A673 (cell line): ENCODE measurements at regions not wholly inside any gene's neighbourhood (a gene's known extent, or its start where the extent isn't known, plus 50 kb on each side); places are given as distances from the start of the nearest gene placed in this dataset.

Source experiments
- BruUV-seq: library from RNA; stranded (reverse); fragments of 400-500 nt; replicated peaks from 2 replicates; lab custom pipeline; 2021; lab: Mats Ljungman, UMichigan
- CTCF ChIA-PET: fragments of 300-600 bp; sonication (Branson Sonifier 250); formaldehyde crosslinking; loops from one replicate; lab custom pipeline; 2022; ENCODE audit warnings: antibody characterized with exemption; lab: Charles Lee
- POLR2A ChIA-PET: fragments of 300-600 bp; sonication (Branson Sonifier 250); formaldehyde crosslinking; loops from one replicate; lab custom pipeline; 2022; ENCODE audit warnings: antibody characterized with exemption; ENCODE audit not compliant: low non-redundant PET; lab: Charles Lee
- DNase-seq: peaks from one replicate; pipeline ENCODE4 v3.0.0-alpha.2; 2015; ENCODE audit warnings: low spot score
- H3K27ac ChIP-seq: fragments of 200-600 bp; sonication (generic); 2 replicates; pipeline ENCODE4 v1.5.1; 2016; ENCODE audit warnings: mixed run types, low read depth, mild to moderate bottlenecking, mixed read lengths, antibody characterized with exemption, low read length; ENCODE audit not compliant: poor library complexity, severe bottlenecking
- H3K27me3 ChIP-seq: fragments of 200-600 bp; sonication (generic); replicated peaks from 2 replicates; pipeline ENCODE4 v1.6.1; 2017; ENCODE audit warnings: mixed run types, low read depth, mild to moderate bottlenecking, mixed read lengths, antibody characterized with exemption, low read length; ENCODE audit not compliant: insufficient read depth, poor library complexity
- H3K36me3 ChIP-seq: fragments of 200-600 bp; sonication (generic); 2 replicates; pipeline ENCODE4 v1.6.1; 2016; ENCODE audit warnings: mixed run types, mild to moderate bottlenecking, mixed read lengths, antibody characterized with exemption, low read length; ENCODE audit not compliant: insufficient read depth, poor library complexity, severe bottlenecking
- H3K4me1 ChIP-seq: fragments of 200-600 bp; sonication (generic); 2 replicates; pipeline ENCODE4 v1.6.1; 2017; ENCODE audit warnings: mixed run types, mild to moderate bottlenecking, mixed read lengths, antibody characterized with exemption, low read length; ENCODE audit not compliant: insufficient read depth, poor library complexity, severe bottlenecking
- H3K4me3 ChIP-seq: fragments of 200-600 bp; sonication (generic); 2 replicates; pipeline ENCODE4 v1.5.1; 2016; ENCODE audit warnings: low read depth, mixed run types, mild to moderate bottlenecking, mixed read lengths, low read length; ENCODE audit not compliant: poor library complexity, severe bottlenecking
- H3K9me3 ChIP-seq: fragments of 200-600 bp; sonication (generic); 2 replicates; pipeline ENCODE4 v1.6.1; 2016; ENCODE audit warnings: mixed run types, low read depth, mild to moderate bottlenecking, mixed read lengths, antibody characterized with exemption, low read length; ENCODE audit not compliant: poor library complexity, severe bottlenecking
- CTCF ChIP-seq: fragments of 300-800, 200-600 bp; sonication (generic); conservative IDR thresholded peaks from 2 replicates; pipeline ENCODE4 v1.5.1; 2017; ENCODE audit warnings: low read depth, mild to moderate bottlenecking, antibody characterized with exemption, low read length, moderate library complexity, mixed read lengths
- EZH2 ChIP-seq: fragments of 200-600 bp; sonication (generic); IDR thresholded peaks from 2 replicates; pipeline ENCODE4 v1.6.1; 2017; ENCODE audit warnings: borderline replicate concordance, low read depth, mild to moderate bottlenecking, mixed read lengths, antibody characterized with exemption, low read length; ENCODE audit not compliant: poor library complexity, severe bottlenecking
- intact Hi-C: fragments of 100-400 bp; cut with micrococcal nuclease; formaldehyde crosslinking; loops from one replicate; pipeline ENCODE4 v1.10.0; 2022; ENCODE audit not compliant: unreplicated experiment

- H3K4me1 ChIP-seq, result no peaks in the 10 kb centered on the region
- ChIA-PET POLR2A (no interaction called here), CTCF (no interaction called here)
- no peaks in the 10 kb centered on the region for H3K36me3 ChIP-seq
- no peak for DNase-seq
- H3K4me3 ChIP-seq, result no peak overlapping the region
- TF ChIP-seq EZH2 (no peak), CTCF (no peak)
- intact Hi-C loops, result no loop called here
- H3K9me3 ChIP-seq, result no peaks in the 10 kb centered on the region
- no peak overlapping the region for H3K27ac ChIP-seq
- no peaks in the 10 kb centered on the region for H3K27me3 ChIP-seq
- BruUV-seq, result no TSS peak
These were observed 285.0 kb upstream of the BOD1L1 start for GRCh38 chr4:13912436-13912925.

GRCh38 chr4:13912966-13913365, 285.4 kb upstream of the BOD1L1 start:
- no peak overlapping the region for H3K4me3 ChIP-seq
- no peaks in the 10 kb centered on the region for H3K27me3 ChIP-seq
- no peaks in the 10 kb centered on the region for H3K9me3 ChIP-seq
- ChIA-PET POLR2A (no interaction called here), CTCF (no interaction called here)
- no peaks in the 10 kb centered on the region for H3K4me1 ChIP-seq
- no peak overlapping the region for H3K27ac ChIP-seq
- BruUV-seq, result no TSS peak
- intact Hi-C loops, result no loop called here
- no peak for TF ChIP-seq EZH2
- TF ChIP-seq CTCF, result no peak
- no peak for DNase-seq
- H3K36me3 ChIP-seq, result no peaks in the 10 kb centered on the region

- DNase-seq, result no peak
- no peak overlapping the region for H3K27ac ChIP-seq
- no TSS peak for BruUV-seq
- TF ChIP-seq CTCF (no peak), EZH2 (no peak)
- H3K9me3 ChIP-seq, result no peaks in the 10 kb centered on the region
- peaks cover 10% of the 10 kb centered on the region for H3K4me1 ChIP-seq
- intact Hi-C loops, result no loop called here
- H3K27me3 ChIP-seq, result no peaks in the 10 kb centered on the region
- no peak overlapping the region for H3K4me3 ChIP-seq
- POLR2A ChIA-PET, result no interaction called here
- no peaks in the 10 kb centered on the region for H3K36me3 ChIP-seq
- CTCF ChIA-PET, result no interaction called here
These were observed 289.5 kb upstream of the BOD1L1 start for GRCh38 chr4:13917015-13917414.
